Amygdala (tissue), 56 donors: ENCODE measurements at regions not wholly inside any gene's neighbourhood (a gene's known extent, or its start where the extent isn't known, plus 50 kb on each side); places are given as distances from the start of the nearest gene placed in this dataset.

Experiments
- DNase-seq, 56 donors: peaks; one replicate each; lab custom pipeline; 2025; lab: John Stamatoyannopoulos, UW

DNA sequence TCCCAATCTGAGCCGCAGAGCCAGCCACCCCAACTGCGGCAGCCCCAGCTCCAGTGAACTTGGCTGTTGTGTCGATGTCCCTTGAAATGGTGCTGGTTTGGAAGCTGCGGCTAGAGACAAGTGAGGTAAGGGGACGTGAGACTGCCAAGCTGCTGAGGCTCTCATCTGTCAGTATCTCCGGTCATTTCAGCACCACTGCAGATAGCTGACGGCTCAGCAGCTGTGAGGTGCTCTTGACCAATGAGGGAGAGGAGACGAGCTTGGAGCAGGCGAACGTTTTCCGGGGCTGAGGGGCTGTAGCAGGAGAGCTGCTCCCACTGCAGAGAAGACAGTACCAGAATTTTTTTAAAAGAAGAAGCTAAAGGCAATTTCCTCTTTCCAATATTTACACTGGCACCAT lies 175.5 kb upstream of the CASK start:
- DNase-seq: no peak

DNA sequence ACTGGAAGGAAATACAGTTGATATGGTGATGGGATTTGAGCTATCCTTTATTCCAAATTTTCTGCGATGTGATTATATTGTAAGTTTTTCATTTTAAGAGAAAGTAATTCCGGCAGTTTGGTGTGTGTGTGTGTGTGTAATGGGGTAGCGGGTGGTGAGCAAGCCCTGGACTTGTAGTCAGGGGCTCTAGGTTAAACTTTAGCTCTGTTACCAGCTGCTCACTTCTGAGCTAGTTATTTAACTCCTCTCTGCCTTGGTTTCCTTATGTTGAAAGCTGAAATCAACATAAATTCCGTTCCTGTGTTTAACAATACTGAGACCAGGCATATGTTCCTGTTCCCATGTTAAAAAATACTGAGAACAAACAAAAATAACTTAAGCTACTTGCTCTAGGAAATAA lies 174.1 kb upstream of the CASK start:
- no peak for DNase-seq

DNA sequence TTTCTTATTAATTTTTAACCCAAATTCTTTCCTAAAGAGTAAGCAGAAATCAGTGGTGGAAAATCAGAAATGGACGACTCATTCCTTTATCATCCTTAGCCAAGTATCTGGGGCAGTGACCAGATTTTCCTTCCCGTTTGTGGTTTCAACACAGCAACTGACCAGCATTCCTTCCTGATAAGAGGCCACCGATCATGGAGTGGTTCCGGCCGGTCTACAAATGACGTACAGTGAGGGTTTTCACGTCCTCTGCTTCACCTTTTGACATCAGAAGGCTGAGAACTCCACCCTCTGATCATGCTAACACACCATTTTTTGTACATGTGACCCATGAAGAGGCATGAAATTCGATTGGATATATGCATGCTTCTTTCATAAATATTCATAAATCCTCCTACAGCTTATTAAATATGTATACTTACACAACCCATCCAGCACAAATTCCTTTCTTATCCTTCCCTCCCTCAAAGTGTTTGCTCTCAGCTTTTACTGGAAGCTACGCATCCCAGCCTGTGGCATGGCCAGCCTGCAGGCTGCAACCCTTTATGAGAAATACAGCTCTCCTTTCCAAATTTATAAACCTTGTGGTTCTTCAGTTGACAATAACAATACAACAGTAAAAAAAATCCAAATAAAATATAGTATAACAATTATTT lies 173.0 kb upstream of the CASK start:
- no peak for DNase-seq

DNA sequence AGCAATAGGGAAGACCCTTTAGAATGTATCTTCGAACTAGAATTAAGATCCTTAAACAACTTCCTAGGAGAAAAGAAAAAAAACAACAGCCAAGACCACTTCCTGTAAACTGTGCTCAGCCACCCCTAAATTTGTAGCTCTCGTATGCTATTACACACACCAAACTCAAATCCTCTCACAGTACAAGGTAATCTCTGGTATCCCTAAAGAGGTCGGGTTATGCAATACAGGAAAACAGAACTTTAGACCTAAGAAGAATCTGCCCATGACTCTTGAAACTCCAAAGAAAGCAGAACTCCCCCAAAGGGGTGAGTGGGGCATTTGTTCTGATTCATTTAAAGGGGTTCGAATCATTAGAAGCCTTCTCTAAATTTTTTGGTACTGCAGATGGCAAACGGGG lies 170.9 kb upstream of the CASK start:
- DNase-seq: no peak

- no peak for DNase-seq
Observed at GRCh38 chrX:42093756-42094155, 170.4 kb upstream of the CASK start.

GRCh38 chrX:42090395-42090794 lies 167.0 kb upstream of the CASK start:
- DNase-seq: no peak

GRCh38 chrX:42089031-42089430 lies 165.7 kb upstream of the CASK start:
- DNase-seq: no peak

DNA sequence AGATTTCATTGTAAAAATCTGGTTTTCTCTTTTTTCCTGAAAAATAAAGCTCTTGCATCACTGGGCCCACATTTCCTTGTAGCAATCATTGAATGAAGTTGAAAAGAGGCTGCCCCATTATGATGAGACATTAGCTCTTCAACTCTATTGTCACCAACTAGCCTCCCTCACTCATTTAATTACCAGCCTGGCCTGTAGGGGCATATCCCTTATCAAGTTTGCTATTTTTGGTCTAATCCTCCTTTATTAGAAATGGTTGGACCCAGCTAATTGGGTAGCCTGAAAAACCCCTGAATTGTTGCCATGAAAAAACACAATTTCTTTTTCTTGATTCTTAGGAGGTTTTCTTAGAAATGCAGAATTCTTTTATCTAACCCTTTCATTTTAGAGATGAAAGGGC lies 164.6 kb upstream of the CASK start:
- DNase-seq: no peak

DNA sequence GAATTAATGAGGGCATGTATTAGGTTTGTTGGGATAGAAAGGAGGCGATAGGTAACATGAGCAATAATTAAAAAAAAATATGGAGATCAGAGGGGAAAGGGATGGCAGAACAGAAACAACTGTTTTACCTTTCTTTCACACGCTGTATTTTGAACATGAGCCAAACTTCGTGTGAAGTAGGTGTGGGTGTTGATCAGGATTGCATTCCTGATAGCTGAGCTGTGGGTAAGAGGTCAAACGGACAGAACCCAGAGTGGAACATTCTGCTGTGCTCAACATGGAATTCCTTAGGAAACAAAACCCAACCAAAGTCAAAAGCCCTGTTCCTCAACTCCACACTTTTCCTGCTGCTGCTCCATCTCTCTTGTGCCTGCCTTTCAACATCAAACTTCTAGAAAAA lies 162.5 kb upstream of the CASK start:
- DNase-seq: no peak

DNA sequence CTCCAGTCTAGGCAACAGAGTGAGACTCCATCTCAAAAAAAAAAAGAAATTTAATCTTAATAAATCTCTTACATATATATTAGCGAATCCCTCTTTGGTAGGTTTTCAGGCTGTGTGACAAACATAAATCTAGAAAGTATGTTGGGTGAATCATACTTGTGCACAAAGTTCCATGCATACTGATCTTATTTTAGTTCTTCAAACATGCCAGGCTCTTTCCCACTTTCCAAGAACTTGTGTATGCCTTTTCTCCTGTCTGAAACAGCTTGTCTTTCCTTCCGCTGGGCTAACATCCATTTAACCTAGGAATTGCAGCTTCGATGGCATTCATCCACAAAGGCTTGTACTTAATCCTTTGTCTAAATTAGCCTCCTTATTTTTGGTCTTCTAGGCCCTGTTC lies 156.6 kb upstream of the CASK start:
- DNase-seq: no peak

DNA sequence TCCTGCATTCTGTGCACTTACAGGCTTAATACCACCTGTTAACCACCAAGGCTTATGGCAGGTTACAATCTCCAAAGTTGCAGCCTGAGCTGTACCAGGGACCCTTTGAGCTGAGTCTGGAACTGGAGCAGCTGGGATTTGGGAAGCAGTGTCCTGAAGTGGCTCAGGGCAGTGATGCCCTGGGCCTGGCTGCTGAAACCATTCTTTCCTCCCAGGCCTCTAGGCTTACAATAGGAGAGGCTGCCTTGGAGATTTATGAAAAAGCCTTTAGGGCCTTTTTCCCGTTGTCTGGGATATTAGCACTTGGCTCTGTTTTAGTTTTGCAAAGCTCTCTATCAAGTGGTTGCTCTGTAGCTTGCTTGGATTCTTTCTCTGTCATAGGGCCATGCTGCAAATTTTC lies 154.3 kb upstream of the CASK start:
- DNase-seq: peak in 1 of 56 donors; percentile 0

GRCh38 chrX:42075032-42075431 lies 151.7 kb upstream of the CASK start:
- DNase-seq: no peak

GRCh38 chrX:42073448-42073847 lies 150.1 kb upstream of the CASK start:
- DNase-seq: no peak

GRCh38 chrX:42070866-42071265 lies 147.5 kb upstream of the CASK start:
- no peak for DNase-seq

DNA sequence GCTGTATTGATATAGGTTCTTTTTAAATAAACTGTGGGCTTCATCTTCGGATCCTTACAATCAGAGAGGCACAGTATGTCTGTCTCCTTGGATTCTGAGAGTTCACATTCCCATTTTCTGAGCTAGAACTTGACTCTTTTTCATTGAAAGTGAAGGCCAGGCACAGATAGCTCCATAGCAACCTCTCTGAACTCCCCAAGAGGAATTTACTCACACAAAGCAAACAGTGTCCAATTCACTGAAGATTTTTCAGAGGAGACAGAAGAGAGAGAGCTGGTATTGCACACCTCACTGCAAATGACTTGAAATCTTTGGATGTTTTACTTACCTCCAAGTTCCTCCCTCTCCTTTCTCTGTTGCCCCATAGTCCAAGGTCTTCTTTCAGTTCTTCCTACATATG lies 130.9 kb upstream of the CASK start:
- no peak for DNase-seq

DNA sequence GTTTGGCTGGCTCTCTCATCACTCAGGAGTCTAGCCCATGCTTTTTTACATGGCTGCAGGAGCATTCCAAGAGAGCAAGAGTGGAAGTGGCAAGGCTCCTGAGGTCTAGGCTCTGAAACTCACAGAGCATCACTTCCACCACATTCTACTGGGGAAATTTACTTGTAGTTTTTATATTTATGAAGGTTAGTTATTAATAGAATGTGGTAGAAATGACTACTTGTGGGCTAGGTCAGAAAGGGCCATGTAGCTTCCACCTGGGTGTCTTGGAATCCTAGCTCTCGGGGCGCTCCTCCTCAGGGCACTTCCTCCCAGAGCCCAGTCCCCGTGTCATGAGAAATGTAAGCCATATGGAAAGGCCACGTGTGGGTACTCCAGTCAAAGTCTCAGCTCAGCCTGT lies 127.0 kb upstream of the CASK start:
- no peak for DNase-seq

- no peak for DNase-seq
Observed at GRCh38 chrX:42047886-42048285, 124.5 kb upstream of the CASK start.

DNA sequence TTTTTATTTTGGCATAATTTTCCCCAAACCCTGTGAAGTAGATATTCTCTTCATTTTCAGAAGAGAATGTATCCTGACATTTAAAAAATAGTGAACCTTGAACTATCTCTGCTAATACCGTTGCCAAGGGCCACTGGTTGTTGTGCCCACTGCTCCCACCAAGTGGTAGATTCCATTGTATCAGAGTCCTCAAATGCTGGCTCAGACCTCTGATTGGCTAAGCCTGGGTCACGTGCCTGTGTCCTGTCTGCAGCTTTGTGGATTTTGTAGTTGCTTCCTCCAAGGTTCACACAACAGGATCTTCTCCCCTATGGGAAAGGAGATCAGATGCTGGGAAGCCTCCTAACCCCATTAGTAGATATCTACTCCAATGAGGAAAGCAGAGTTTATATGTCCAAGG lies 104.8 kb upstream of the CASK start:
- no peak for DNase-seq

DNA sequence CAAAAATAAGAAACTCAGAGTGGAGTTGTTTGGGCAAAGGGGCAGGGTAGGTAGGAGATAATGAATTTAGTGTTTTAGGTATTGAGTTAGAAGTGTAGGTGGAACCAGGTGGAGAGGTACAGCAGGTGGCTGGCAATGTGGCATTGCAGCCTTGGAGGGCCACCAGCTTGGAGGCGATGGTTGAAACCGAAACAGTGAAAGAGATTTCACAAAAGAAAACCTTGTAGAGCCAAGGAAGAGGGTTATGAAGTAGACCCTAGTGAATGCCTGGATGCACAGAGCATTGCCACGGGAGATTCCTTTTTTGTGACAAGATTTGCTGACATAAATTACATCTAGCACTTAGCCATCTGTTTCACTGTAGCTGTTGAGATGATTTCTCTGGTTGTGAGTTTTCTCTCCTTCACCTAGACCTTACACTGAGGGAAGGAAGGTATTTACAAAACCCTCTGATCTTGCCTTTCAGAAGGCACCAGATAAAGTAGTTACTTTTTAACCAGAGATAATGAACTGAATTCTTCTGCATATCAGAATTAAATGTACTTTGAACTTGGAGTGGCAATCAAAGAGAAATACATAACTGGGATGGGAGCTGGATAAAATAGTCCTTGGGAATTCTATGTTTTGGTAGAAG lies 104.1 kb upstream of the CASK start:
- DNase-seq: no peak

GRCh38 chrX:42025861-42026260 lies 102.5 kb upstream of the CASK start:
- no peak for DNase-seq

- no peak for DNase-seq
Observed at GRCh38 chrX:42023122-42023521, 99.8 kb upstream of the CASK start.

- DNase-seq: no peak
Observed at GRCh38 chrX:42022158-42022557, 98.8 kb upstream of the CASK start.

GRCh38 chrX:42021058-42021457 lies 97.7 kb upstream of the CASK start:
- DNase-seq: no peak
